NOMO-1 (cell line): ENCODE measurements at regions not wholly inside any gene's neighbourhood (a gene's known extent, or its start where the extent isn't known, plus 50 kb on each side); places are given as distances from the start of the nearest gene placed in this dataset.

Experiments
- DNase-seq, 2 experiments: peaks; one replicate each; lab custom pipeline; 2025; ENCODE audit not compliant: unreplicated experiment in 2 of 2; lab: John Stamatoyannopoulos, UW

GRCh38 chr7:34269084-34269483 is 363.7 kb downstream of the BMPER start:
- DNase-seq: no peak

GRCh38 chr7:34275624-34276023 is 370.3 kb downstream of the BMPER start:
- no peak for DNase-seq

DNA sequence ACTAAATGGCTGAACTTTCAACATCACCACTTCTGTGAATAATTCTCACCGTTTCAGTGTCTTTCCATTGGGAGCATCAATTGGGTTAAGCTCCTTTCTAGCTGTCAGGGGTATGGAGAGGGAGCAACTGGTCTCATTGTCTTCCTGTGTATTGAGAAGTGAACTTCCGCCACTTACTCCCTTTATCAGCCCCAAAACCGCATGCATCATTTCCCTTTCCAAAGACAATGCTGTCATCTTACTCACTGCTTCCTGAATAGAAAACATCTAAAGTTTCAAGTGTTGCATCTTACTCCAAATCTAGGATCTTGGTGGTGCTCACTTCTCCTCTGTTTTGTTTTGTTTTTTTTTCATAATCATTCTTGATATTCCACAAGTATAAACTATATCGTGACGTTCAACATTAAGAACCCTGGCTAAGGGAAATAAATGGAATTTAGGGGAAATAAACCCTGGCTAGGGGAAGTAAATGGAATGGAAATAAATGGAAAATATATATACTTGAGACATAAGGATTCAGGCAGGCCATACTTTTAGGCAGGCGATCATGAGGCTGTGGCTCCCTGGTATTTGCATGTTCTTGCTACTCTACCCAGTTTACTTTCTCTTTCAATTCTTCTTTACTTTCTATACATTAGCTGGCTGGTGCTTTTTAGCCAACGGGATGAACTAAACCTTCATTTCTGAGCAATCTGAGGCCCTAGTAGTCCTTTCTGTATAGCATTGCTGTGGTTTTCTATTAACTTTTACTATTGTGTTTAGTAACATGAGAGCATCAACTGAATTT is 371.9 kb downstream of the BMPER start:
- DNase-seq: peak; percentile 49 to 81

GRCh38 chr7:34277803-34278199 is 372.5 kb downstream of the BMPER start:
- DNase-seq: no peak

GRCh38 chr7:34281260-34281659 is 375.9 kb downstream of the BMPER start:
- no peak for DNase-seq

- no peak for DNase-seq
These were observed 375.7 kb upstream of the NPSR1 start for GRCh38 chr7:34282271-34282670.

GRCh38 chr7:34296663-34297062 is 361.4 kb upstream of the NPSR1 start:
- no peak for DNase-seq

- no peak for DNase-seq
These were observed 359.5 kb upstream of the NPSR1 start for GRCh38 chr7:34298492-34299013.

DNA sequence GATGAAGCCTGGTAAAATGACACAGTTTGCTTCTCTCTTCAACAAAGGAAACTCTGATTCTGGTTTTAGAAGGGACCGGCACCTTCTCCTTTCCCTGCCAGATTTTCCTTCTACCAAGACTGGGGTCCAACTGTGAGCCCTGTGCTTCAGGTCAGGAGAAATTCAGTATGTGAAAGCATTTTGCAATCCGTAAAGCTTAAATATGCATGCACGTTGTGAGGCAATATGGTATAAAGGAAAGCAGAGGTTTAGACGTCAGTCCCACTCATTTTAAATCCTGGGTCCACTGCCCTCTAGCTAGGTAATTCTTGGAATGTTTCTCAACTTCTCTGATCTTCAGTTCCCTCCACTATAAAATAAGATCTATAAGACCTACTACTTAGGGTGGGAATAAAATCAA is 359.0 kb upstream of the NPSR1 start:
- DNase-seq: no peak

GRCh38 chr7:34307540-34307939 is 350.5 kb upstream of the NPSR1 start:
- DNase-seq: no peak

DNA sequence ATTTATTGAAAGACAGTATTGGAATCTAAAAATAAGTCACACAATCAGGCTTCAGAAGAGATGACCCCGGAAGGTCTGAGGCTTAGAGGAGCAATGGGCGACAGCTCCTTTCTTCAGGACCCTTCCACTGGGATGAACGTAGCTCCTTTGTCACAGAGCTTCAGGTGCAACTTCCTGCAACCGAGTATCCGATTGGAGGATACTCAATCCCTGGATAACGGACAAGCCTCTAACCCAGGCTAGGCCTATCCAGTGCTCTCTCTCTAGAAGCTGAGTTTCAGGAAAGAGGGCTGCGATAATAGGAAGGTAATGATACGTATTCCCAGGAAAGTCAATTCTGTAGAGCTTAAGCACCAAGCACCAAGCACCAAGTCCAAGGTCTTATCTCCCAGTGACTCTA is 349.4 kb upstream of the NPSR1 start:
- no peak for DNase-seq

DNA sequence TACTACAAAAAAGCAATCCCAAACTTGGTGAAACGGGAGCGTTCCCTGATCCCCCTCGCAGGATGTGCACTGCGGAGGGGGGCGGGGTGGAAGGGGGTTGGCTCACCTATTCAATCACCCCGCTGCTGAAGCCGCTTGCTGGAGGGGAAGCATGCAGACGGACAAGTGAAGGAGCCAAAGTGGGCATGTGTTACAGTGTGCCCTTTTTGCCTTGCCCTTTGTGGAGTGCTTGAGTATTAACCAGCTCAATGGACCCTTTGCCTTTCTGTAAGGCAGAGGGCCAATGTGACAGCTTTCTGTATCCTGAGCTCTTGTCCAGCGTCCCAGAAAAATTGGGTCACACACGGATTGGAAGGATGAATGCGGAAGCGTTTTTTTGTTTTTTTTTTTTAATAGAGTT is 348.9 kb upstream of the NPSR1 start:
- no peak for DNase-seq

DNA sequence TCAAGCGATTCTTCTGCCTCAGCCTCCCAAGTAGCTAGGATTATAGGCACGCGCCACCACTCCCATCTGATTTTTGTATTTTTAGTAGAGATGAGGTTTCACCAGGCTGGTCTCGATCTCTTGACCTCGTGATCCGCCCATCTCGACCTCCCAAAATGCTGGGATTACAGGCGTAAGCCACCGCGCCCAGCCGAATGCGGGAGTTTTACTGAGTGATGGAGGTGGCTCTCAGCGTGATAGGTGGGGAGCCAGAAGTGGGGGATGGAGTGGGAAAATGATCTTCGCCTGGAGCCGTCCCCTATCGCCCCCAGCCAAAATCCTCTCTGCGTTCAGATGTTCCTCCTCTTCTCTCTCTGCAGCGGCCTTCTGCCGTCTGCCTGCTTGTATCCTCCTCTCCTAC is 348.4 kb upstream of the NPSR1 start:
- no peak for DNase-seq

GRCh38 chr7:34311591-34311990 is 346.4 kb upstream of the NPSR1 start:
- no peak for DNase-seq

DNA sequence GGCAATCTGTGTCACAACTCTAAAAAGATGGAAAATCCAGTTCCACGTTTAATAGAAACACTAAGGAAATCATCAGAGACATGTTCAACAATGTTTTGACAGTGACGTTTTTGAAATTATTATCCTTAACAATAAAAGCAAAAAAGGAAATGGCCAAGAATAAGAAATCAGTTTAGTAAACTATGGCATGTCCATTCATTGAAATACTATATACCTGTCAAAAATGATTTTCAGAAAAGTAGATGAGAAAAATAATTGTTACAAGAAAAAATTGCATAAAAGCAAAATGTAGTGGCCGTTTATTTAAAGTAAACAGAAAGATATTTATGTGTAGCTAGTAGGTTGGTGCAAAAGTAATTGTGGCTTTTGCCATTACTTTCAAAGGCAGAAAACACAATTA is 345.4 kb upstream of the NPSR1 start:
- no peak for DNase-seq

DNA sequence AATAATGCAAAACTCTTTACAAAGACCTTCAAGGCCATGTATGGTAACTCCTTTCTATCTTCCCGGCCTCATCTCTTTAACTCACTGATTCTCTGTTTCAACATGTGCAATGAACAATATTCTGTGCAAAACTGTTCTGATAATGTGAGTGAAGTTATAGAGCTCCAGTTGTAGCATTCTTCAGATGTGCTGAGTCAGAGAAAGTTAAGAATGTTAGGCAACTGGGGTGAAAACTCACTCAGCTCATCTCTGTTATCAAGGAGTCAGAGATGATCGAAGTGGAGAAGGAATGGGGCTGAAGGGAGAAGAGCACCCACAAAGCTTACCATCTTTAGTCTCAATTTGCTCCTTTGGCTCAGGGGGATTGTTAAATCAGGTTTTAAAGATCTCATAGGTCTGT is 344.7 kb upstream of the NPSR1 start:
- no peak for DNase-seq

GRCh38 chr7:34315032-34315431 is 343.0 kb upstream of the NPSR1 start:
- DNase-seq: no peak

DNA sequence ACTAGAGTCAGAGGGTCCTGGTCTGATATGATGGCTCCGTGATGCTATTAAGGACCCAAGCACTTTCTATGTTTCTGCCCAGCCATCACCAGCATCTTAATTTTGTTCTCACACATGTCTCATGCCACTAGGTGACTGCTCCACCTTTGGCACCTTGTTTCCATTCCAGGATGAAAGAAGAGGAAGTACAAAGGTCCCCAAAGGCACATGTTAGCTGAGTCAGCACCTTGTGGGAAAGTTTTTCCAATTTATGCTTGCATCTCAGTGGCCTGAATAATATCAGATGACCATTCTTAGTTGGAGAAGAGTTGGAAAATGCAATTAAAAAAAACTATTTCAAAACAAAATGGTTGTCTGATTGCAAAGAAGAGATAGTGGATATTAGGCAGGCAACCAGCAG is 341.0 kb upstream of the NPSR1 start:
- no peak for DNase-seq

DNA sequence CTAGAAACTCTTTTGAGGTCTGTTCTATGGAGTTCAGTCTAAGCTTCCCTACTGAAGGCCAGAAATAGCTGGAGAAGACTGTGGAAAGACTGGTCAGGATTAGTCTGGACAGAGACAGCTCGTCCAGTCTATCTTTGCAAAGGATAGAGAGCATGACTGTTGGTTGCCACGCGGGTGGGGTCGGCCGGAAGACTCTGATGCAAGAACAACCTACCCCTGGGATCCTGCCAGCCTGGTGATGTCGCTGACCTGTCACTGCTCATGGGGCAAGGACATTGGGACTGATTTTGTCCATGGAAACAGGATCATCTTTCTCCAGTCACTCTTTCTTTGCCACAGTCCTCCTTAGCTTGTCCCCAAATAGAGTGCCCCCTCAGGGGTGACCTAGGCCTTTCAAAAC is 337.6 kb upstream of the NPSR1 start:
- DNase-seq: no peak

GRCh38 chr7:34320926-34321661 is 336.9 kb upstream of the NPSR1 start:
- peak; percentile 31 to 63 for DNase-seq

DNA sequence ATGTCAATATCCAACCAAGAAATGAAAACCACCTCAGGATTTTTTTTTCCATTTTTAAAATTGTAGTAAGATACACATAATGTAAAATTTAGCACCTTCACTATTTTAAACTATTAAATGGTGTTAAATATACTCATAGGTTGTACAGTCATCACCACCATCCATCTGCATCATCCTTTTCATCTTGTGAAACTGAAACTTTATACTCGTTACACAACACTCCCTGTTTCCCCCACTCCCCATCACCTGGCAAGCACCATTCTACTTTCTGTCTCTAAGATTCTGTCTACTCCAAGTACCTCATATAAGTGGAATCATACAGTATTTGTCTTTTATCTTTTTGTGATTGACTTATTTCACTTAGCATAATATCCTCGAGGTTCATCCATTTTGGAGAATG is 335.2 kb upstream of the NPSR1 start:
- DNase-seq: no peak

DNA sequence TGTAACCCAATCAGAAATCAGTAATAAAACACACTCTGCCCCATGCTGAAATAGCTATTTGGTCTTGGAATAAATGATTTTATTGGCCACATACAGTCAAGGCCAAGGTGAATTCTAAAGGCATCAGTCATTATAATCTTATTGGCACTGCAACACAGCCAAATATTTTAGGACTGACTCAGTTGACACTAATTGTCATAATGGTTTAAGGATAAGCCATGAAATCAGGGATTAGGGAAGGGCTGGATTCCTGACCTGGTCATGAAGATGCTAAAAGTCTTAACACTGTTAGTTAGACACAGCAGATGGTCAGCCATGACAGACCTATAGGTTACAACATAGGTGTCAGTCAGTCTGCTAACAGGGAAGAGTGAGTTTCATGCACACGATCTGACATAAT is 330.3 kb upstream of the NPSR1 start:
- DNase-seq: no peak
